ENCODE measurements at regions not wholly inside any gene's neighbourhood (a gene's known extent, or its start where the extent isn't known, plus 50 kb on each side); places are given as distances from the start of the nearest gene placed in this dataset.

DNA sequence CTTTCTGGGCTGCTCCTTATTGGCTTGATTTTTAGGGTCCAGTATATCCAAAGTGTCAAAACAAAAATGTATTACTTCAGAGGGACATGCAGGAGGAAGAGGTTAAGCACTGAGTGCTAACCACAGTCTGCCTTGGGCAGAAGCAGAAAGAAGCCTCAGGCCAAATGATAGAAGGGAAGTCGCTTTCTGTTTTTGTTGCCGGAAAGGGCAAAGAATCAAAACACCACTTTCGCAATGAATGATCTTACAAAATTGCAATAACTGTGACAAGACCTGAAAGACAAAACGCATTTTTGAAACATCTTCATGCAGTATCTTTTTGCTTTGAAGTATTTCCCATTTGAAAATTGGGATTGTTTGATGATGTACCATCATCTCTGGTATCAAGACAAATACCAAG, 70.1 kb upstream of the PICALM start:
- no peaks in the 10 kb centered on the region for H3K36me3 ChIP-seq (ENCODE audit: control insufficient read depth, insufficient read depth, low read length)
- no peak overlapping the region for H3K4me3 ChIP-seq (ENCODE audit: insufficient read depth, low read depth, low read length, poor library complexity, severe bottlenecking)
- DNase-seq: no peak
- H3K27ac ChIP-seq (ENCODE audit: insufficient read depth, low read length, poor library complexity, severe bottlenecking): peak overlapping the region; percentile 4
- no peaks in the 10 kb centered on the region for H3K27me3 ChIP-seq (replicated peaks; ENCODE audit: control insufficient read depth, insufficient read depth, low read length, poor library complexity, severe bottlenecking)
- H3K4me1 ChIP-seq (ENCODE audit: control insufficient read depth, insufficient read depth, low read length, poor library complexity, severe bottlenecking): peaks cover 4% of the 10 kb centered on the region
- no peaks in the 10 kb centered on the region for H3K9me3 ChIP-seq (ENCODE audit: control insufficient read depth, low read length)

DNA sequence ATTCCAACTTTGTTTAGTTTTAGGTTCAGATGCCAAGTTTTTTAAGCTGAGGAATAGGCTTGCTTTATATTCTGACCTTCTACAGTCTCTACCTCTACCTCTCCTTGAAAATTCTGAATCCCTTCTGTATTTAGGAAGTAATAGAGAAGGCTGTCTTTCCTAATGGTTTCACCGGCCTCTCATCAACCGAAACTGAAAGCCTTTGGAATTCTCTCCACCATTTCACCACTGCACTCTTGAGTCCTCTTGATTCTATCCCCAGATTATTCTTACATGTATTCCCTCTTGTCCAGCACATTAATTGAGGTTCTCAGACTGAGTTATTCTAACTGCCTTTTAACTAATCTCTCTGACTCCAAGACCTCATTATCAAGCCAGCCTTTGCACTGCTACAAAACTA, 67.7 kb upstream of the PICALM start:
- Histone ChIP-seq H3K27ac (ENCODE audit: insufficient read depth, low read length, poor library complexity, severe bottlenecking) (no peak overlapping the region), H3K36me3 (ENCODE audit: control insufficient read depth, insufficient read depth, low read length) (no peaks in the 10 kb centered on the region), H3K9me3 (ENCODE audit: control insufficient read depth, low read length) (no peaks in the 10 kb centered on the region), H3K4me1 (ENCODE audit: control insufficient read depth, insufficient read depth, low read length, poor library complexity, severe bottlenecking) (peaks cover 4% of the 10 kb centered on the region), H3K4me3 (ENCODE audit: insufficient read depth, low read depth, low read length, poor library complexity, severe bottlenecking) (no peak overlapping the region), H3K27me3 (replicated peaks; ENCODE audit: control insufficient read depth, insufficient read depth, low read length, poor library complexity, severe bottlenecking) (no peaks in the 10 kb centered on the region)
- no peak for DNase-seq

DNA sequence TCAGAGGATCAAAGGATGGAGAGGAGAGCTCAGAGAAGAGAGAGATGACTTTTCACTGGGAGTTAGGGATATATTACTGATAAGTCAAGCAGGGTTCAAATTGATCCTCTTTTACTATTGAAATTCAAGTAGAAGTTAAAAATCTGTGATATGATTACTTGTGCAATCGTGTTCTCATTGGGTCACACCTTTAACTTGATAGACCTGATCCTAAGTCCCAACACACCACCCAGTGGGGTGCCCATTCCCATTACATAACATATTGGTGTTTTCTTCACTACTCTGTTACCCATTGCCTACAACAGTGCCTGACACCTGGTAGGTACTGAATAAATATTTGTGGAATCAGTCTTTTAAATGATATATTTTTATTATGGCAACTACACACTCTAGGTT, 66.4 kb upstream of the PICALM start:
- no peaks in the 10 kb centered on the region for H3K9me3 ChIP-seq (ENCODE audit: control insufficient read depth, low read length)
- H3K4me1 ChIP-seq (ENCODE audit: control insufficient read depth, insufficient read depth, low read length, poor library complexity, severe bottlenecking): peaks cover 4% of the 10 kb centered on the region
- no peak for DNase-seq
- no peaks in the 10 kb centered on the region for H3K36me3 ChIP-seq (ENCODE audit: control insufficient read depth, insufficient read depth, low read length)
- H3K27ac ChIP-seq (ENCODE audit: insufficient read depth, low read length, poor library complexity, severe bottlenecking): no peak overlapping the region
- H3K27me3 ChIP-seq (replicated peaks; ENCODE audit: control insufficient read depth, insufficient read depth, low read length, poor library complexity, severe bottlenecking): no peaks in the 10 kb centered on the region
- no peak overlapping the region for H3K4me3 ChIP-seq (ENCODE audit: insufficient read depth, low read depth, low read length, poor library complexity, severe bottlenecking)

DNA sequence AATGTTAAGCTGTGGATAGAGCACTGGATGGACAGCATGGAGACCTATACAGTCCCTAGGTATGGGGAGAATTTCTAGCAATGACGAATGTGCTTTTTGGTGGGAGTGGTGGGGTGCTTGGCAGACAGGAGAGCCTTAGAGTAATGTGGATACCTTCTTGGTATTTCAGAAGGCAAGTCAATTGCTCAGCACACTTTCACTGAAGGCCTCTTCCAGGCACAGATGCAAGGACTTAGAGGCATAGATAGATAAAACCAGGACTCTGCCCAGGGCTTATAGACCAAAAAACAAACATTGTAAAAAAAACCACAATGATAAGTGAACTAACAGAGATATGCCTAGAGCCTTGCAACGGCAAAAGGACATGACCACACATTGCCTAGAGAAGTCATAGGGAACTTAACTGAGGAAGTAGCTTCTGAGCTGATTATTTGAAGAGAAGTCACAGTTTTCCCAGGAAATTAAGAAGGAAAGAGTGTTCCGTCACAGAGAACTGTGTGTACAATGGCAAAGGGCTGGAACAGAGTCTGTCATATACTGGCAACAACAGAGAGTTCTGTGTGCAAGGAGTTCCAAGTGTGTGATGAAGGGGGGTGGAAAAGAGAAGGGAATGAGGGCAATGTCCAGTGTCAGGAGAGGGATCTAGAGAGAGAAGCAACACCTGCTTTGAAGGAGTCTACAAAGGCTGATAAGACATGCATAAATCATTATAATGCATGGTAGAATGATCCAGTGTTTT, 65.9 kb upstream of the PICALM start:
- Histone ChIP-seq H3K9me3 (ENCODE audit: control insufficient read depth, low read length) (no peaks in the 10 kb centered on the region), H3K27ac (ENCODE audit: insufficient read depth, low read length, poor library complexity, severe bottlenecking) (no peak overlapping the region)
- DNase-seq: no peak

DNA sequence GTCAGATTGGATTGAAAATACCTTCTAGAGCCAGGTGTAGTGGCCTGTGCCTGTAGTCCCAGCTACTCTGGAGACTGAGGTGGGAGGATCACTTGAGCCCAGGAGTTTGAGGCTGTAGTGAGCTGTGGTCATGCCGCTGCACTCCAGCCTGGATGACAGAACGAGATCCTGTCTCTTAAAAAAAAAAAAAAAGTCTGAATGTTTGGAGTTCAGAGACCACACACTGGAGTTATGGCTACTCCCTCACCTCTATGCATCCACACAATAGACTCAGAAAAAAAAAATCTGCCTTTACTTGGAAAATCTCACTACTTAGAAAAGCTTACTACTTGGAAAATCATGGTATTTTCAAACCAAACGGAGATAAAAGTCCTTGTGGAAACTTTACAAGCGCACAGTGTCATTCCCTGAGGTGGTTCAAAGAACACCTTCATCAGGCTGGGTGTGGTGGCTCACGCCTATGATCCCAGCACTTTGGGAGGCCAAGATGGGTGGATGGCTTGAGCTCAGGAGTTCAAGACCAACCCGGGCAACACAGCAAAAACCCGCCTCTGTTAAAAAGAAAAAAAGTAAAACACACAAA, 63.9 kb upstream of the PICALM start:
- no peaks in the 10 kb centered on the region for H3K36me3 ChIP-seq (ENCODE audit: control insufficient read depth, insufficient read depth, low read length)
- DNase-seq: no peak
- no peak overlapping the region for H3K4me3 ChIP-seq (ENCODE audit: insufficient read depth, low read depth, low read length, poor library complexity, severe bottlenecking)
- no peaks in the 10 kb centered on the region for H3K4me1 ChIP-seq (ENCODE audit: control insufficient read depth, insufficient read depth, low read length, poor library complexity, severe bottlenecking)
- no peaks in the 10 kb centered on the region for H3K27me3 ChIP-seq (replicated peaks; ENCODE audit: control insufficient read depth, insufficient read depth, low read length, poor library complexity, severe bottlenecking)
- H3K27ac ChIP-seq (ENCODE audit: insufficient read depth, low read length, poor library complexity, severe bottlenecking): no peak overlapping the region
- no peaks in the 10 kb centered on the region for H3K9me3 ChIP-seq (ENCODE audit: control insufficient read depth, low read length)

More for the DNA sequence above, 65.9 kb upstream of the PICALM start:
- H3K4me3 ChIP-seq (ENCODE audit: insufficient read depth, low read depth, low read length, poor library complexity, severe bottlenecking): no peak overlapping the region
- no peaks in the 10 kb centered on the region for H3K36me3 ChIP-seq (ENCODE audit: control insufficient read depth, insufficient read depth, low read length)
- peaks cover 4% of the 10 kb centered on the region for H3K4me1 ChIP-seq (ENCODE audit: control insufficient read depth, insufficient read depth, low read length, poor library complexity, severe bottlenecking)
- H3K27me3 ChIP-seq (replicated peaks; ENCODE audit: control insufficient read depth, insufficient read depth, low read length, poor library complexity, severe bottlenecking): no peaks in the 10 kb centered on the region

DNA sequence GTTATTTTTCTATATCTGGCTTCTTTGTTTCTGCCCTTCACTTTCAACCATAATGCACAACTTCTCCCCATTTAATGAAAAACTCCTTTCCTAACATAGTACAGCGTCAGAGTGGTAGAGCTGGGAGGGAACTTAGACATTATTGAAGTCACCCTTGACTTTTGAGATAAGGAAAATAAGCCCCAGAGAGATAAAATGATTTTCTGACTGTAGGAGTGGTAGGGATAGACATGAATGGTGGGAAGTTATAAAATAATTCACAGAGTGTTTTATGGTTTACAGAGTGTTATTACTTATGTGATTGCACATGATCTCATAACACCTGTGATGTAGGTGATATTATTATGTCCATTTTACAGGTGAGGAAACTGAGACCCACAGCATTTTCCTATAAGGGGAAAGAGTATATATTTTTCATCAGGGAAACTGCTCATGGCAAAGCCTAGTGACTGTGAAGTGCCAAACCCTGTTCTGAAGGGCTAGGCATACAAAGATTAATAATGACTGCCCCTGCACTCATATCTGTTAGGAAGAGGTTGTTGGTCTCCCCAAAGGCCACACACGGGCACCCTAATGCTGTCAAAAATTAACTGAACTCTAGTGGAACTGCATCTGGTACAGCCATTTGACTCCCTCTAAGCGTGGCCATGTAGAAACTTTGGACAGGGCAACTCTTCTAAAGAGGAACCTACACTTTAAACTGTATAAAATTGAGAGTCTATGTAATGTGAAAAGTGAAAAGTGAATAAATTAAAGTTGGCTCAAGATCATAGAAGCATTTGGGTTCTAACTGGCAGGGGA, 61.1 kb upstream of the PICALM start:
- no peaks in the 10 kb centered on the region for H3K4me1 ChIP-seq (ENCODE audit: control insufficient read depth, insufficient read depth, low read length, poor library complexity, severe bottlenecking)
- no peaks in the 10 kb centered on the region for H3K9me3 ChIP-seq (ENCODE audit: control insufficient read depth, low read length)
- H3K27me3 ChIP-seq (replicated peaks; ENCODE audit: control insufficient read depth, insufficient read depth, low read length, poor library complexity, severe bottlenecking): no peaks in the 10 kb centered on the region
- DNase-seq: no peak
- no peaks in the 10 kb centered on the region for H3K36me3 ChIP-seq (ENCODE audit: control insufficient read depth, insufficient read depth, low read length)
- no peak overlapping the region for H3K4me3 ChIP-seq (ENCODE audit: insufficient read depth, low read depth, low read length, poor library complexity, severe bottlenecking)
- H3K27ac ChIP-seq (ENCODE audit: insufficient read depth, low read length, poor library complexity, severe bottlenecking): no peak overlapping the region

DNA sequence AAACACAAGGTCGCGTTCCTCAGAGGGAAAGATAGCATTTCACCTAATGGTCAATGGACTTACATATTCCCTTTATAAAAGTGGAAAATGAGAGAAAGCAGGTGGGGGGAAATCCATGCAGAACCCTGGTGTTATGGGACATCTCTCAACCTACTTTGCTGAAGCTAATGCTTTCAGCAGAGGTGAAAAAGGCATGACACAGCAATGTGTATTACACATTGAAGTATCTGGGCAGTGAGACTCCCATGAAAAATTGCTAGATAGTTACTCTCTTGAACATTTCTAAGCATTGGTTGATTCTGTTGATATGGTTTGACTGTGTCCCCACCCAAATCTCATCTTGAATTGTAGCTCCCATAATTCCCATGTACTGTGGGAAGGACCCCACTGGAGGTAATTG, 60.0 kb upstream of the PICALM start:
- no peaks in the 10 kb centered on the region for H3K9me3 ChIP-seq (ENCODE audit: control insufficient read depth, low read length)

DNA sequence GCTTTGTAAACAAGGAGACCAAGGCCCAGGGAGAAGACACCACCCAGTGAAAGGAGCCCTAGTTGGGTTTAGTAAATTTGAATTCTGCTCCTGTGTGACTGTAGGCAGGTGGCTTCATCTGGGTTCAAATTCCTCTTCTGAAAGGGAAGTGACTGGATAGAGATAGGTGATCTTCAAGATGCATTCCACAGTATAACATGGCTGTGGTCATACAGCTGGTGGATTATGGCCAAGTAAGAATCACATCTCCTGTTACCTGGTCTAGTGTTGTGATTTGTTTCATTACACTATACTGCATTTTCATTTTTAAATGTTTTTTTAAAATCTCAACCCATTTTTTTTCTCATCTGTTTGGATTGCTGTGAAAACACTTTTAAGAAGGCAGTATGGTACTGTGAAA, 58.0 kb upstream of the PICALM start:
- H3K27me3 ChIP-seq (replicated peaks; ENCODE audit: control insufficient read depth, insufficient read depth, low read length, poor library complexity, severe bottlenecking): no peaks in the 10 kb centered on the region
- no peaks in the 10 kb centered on the region for H3K4me1 ChIP-seq (ENCODE audit: control insufficient read depth, insufficient read depth, low read length, poor library complexity, severe bottlenecking)
- H3K9me3 ChIP-seq (ENCODE audit: control insufficient read depth, low read length): no peaks in the 10 kb centered on the region
- no peak overlapping the region for H3K27ac ChIP-seq (ENCODE audit: insufficient read depth, low read length, poor library complexity, severe bottlenecking)
- DNase-seq: no peak
- H3K4me3 ChIP-seq (ENCODE audit: insufficient read depth, low read depth, low read length, poor library complexity, severe bottlenecking): no peak overlapping the region
- no peaks in the 10 kb centered on the region for H3K36me3 ChIP-seq (ENCODE audit: control insufficient read depth, insufficient read depth, low read length)

More for the DNA sequence above, 60.0 kb upstream of the PICALM start:
- Histone ChIP-seq H3K27ac (ENCODE audit: insufficient read depth, low read length, poor library complexity, severe bottlenecking) (no peak overlapping the region), H3K27me3 (replicated peaks; ENCODE audit: control insufficient read depth, insufficient read depth, low read length, poor library complexity, severe bottlenecking) (no peaks in the 10 kb centered on the region), H3K4me1 (ENCODE audit: control insufficient read depth, insufficient read depth, low read length, poor library complexity, severe bottlenecking) (no peaks in the 10 kb centered on the region), H3K36me3 (ENCODE audit: control insufficient read depth, insufficient read depth, low read length) (no peaks in the 10 kb centered on the region), H3K4me3 (ENCODE audit: insufficient read depth, low read depth, low read length, poor library complexity, severe bottlenecking) (no peak overlapping the region)
- DNase-seq: no peak

DNA sequence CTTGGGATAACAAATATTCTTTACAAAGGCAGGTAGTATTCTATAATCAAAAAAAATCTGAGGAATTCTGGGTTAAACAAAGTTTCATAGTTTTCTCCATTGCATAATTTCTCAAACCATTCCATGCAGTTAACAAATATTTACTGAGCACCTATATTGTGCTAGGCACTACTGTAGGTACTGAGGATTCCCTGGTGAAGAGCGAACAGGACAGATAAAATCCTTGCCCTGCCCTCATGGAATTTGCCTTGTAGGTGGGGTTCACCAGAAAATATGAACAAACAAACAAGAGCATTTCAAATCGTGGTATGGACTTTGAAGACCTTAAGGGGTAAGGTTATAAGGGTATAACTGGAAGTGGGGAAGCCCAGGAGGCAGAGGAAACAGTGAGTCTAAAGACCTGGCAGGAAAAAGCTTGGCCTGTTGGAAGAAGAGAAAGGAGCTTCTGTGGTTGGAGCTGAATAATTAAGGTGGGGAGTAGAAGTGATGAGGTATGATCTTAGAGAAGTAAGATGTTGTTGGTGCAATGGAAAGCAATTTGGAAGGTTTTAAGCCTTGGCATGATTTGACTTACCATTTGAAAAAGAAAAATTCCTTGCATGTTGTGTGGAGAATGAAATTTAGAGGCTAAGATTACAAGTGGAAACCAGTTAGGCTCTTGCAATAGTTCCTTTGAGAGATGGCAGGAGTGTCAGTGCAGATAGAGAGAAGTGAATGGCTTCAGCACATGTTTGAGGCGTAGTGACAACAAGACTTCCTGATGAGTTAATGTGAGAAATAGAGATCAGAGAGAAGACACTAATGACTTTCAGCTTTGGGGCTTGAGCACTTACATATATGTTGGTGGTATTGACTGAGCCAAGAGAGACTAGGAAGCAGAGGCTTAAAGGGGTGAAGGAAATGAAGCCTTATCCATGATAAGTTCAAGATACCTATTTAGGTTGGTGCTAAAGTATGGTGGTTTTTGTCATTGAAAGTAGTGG, 55.7 kb upstream of the PICALM start:
- Histone ChIP-seq H3K36me3 (ENCODE audit: control insufficient read depth, insufficient read depth, low read length) (no peaks in the 10 kb centered on the region), H3K27me3 (replicated peaks; ENCODE audit: control insufficient read depth, insufficient read depth, low read length, poor library complexity, severe bottlenecking) (no peaks in the 10 kb centered on the region), H3K4me3 (ENCODE audit: insufficient read depth, low read depth, low read length, poor library complexity, severe bottlenecking) (no peak overlapping the region), H3K4me1 (ENCODE audit: control insufficient read depth, insufficient read depth, low read length, poor library complexity, severe bottlenecking) (no peaks in the 10 kb centered on the region), H3K9me3 (ENCODE audit: control insufficient read depth, low read length) (no peaks in the 10 kb centered on the region), H3K27ac (ENCODE audit: insufficient read depth, low read length, poor library complexity, severe bottlenecking) (no peak overlapping the region)
- no peak for DNase-seq
